Upper lobe of right lung (tissue), 1 donor: ENCODE measurements at regions not wholly inside any gene's neighbourhood (a gene's known extent, or its start where the extent isn't known, plus 50 kb on each side); places are given as distances from the start of the nearest gene placed in this dataset.
"Not testable (repeated sequence)": the region's sequence is repeated elsewhere in the genome, so short reads cannot be mapped to it uniquely, and the experiment has no call there.

Experiments used
- ATAC-seq: fragments of 200-7000 bp; cut with Tn5 transposase; one replicate; pipeline ENCODE4 v1.9.1; 2020; ENCODE audit warnings: mild to moderate bottlenecking, moderate library complexity
- DNase-seq: peaks from one replicate; pipeline ENCODE4 v3.0.0-alpha.2; 2020
- H3K27ac ChIP-seq: fragments of 200-600 bp; one replicate; pipeline ENCODE4 v1.8.0; 2022
- H3K27me3 ChIP-seq: fragments of 200-600 bp; one replicate; pipeline ENCODE4 v1.8.0; 2022; ENCODE audit warnings: mild to moderate bottlenecking
- H3K36me3 ChIP-seq: fragments of 200-600 bp; one replicate; pipeline ENCODE4 v1.8.0; 2022
- H3K4me1 ChIP-seq: fragments of 200-600 bp; one replicate; pipeline ENCODE4 v1.8.0; 2022
- H3K4me3 ChIP-seq: fragments of 200-600 bp; one replicate; pipeline ENCODE4 v1.8.0; 2022; ENCODE audit warnings: mild to moderate bottlenecking
- H3K9me3 ChIP-seq: fragments of 200-600 bp; one replicate; pipeline ENCODE4 v1.8.0; 2022
- intact Hi-C: fragments of 100-400 bp; cut with DNase I; formaldehyde crosslinking; loops from one replicate; pipeline ENCODE4 v1.11.0; 2022
- TF ChIP-seq, protein P1 (sequence below): fragments of 200-600 bp; IDR thresholded peaks from one replicate; pipeline ENCODE4 v1.8.0; 2022; ENCODE audit warnings: antibody characterized with exemption
- donor health status: DM: no; HTN: yes; CAD: no; lungs with severe emphysema.

DNA sequence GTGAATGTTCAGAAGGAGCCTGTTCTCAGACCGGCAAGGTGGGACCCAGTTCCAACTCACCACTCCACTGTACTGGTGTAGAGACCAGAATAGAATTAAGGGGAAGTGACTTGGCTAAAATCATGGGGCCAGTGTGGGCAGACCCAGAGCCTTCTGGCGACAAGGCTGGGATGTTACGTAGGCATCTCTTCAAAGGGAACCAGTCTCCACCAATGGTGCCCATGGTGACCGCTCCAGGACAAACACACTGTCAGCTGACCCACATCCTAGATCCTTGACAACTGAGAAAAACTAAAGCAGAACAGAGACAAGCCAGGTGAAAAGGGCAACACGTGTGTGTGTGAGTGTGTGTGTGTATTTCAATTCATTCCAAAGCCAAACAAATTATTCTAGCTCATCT lies 321.7 kb upstream of the FRG2C start:
- H3K27me3 ChIP-seq = no peaks in the 10 kb centered on the region
- intact Hi-C loops = no loop called here
- H3K27ac ChIP-seq = no peak overlapping the region
- no peaks in the 10 kb centered on the region for H3K4me1 ChIP-seq
- H3K4me3 ChIP-seq = no peak overlapping the region
- TF ChIP-seq, protein P1, sequence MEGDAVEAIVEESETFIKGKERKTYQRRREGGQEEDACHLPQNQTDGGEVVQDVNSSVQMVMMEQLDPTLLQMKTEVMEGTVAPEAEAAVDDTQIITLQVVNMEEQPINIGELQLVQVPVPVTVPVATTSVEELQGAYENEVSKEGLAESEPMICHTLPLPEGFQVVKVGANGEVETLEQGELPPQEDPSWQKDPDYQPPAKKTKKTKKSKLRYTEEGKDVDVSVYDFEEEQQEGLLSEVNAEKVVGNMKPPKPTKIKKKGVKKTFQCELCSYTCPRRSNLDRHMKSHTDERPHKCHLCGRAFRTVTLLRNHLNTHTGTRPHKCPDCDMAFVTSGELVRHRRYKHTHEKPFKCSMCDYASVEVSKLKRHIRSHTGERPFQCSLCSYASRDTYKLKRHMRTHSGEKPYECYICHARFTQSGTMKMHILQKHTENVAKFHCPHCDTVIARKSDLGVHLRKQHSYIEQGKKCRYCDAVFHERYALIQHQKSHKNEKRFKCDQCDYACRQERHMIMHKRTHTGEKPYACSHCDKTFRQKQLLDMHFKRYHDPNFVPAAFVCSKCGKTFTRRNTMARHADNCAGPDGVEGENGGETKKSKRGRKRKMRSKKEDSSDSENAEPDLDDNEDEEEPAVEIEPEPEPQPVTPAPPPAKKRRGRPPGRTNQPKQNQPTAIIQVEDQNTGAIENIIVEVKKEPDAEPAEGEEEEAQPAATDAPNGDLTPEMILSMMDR = no peak
- no peaks in the 10 kb centered on the region for H3K36me3 ChIP-seq
- ATAC-seq = peak; percentile 95
- no peaks in the 10 kb centered on the region for H3K9me3 ChIP-seq
- DNase-seq = peak; percentile 72

DNA sequence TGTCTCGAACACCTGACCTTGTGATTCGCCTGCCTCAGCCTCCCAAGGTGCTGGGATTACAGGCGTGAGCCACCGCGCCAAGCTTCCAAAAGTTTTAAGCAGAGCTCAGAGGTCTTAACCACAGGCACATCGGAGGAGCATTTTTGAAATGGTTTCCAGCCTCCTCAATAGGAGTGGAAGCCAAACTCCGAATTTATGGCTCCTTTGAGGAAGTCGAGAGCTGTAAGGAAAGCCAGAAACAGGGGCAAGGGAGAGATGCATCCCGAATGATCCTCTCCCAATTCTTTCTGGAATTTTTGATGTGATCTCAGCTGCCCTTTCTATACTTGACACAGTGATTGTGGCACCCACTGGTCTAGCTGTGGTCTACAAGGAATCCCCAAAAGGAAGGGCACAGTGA lies 313.6 kb upstream of the FRG2C start:
- intact Hi-C loops, H3K4me1 ChIP-seq, H3K27me3 ChIP-seq: not testable (repeated sequence)

DNA sequence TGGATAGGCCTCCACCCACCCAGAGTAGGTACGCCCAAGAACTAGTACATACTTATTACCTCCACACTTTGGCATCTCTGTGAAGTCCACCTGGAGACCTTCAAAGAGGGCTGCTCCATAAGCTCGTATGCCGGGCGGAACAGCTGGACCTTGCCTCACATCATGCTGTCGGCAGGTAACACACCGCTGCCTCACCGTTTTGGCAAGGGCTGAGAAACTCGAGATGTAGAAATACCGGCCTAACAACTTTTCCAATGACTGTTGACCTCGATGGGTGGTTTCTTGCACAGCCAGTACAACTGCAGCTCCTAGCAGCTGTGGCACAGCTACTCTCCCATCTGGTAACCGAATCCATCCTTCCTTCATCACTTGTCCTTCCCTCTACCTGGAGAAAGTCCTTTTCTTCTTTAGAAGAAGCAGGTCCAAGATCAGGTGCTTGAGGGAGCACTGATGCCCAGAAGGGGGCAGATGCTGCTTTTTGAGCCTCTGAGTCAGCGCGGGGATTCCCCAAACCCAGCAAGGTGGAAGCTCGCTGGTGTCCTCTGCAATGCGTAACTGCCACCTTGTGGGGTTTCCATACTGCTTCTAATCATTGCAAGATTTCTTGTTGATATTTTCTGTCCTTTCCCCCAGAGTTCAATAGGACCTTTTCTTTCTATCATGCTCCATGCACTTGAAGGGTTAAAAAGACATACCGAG lies 301.9 kb upstream of the FRG2C start:
- H3K27ac ChIP-seq, H3K36me3 ChIP-seq, ATAC-seq, intact Hi-C loops, H3K4me1 ChIP-seq, H3K9me3 ChIP-seq, H3K4me3 ChIP-seq, H3K27me3 ChIP-seq: not testable (repeated sequence)
- peak; percentile 71 for DNase-seq

More for the DNA sequence above, 313.6 kb upstream of the FRG2C start:
- not testable (repeated sequence) for H3K9me3 ChIP-seq, H3K36me3 ChIP-seq, DNase-seq, H3K27ac ChIP-seq, H3K4me3 ChIP-seq, ATAC-seq

DNA sequence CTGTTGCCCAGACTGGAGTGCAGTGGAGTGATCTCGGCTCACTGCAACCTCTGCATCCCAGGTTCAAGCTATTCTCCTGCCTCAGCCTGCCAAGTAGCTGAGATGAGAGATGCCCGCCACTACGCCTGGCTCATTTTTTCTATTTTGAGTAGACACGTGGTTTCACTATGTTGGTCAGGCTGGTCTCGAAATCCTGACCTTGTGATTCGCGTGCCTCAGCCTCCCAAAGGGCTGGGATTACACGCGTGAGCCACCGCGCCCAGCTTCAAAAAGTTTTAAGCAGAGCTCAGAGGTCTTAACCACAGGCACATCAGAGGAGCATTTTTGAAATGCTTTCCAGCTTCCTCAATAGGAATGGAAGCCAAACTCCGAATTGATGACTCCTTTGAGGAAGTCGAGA lies 291.2 kb upstream of the FRG2C start:
- ATAC-seq, H3K27ac ChIP-seq, DNase-seq, H3K4me1 ChIP-seq, H3K4me3 ChIP-seq, intact Hi-C loops, H3K27me3 ChIP-seq, H3K36me3 ChIP-seq, H3K9me3 ChIP-seq: not testable (repeated sequence)

DNA sequence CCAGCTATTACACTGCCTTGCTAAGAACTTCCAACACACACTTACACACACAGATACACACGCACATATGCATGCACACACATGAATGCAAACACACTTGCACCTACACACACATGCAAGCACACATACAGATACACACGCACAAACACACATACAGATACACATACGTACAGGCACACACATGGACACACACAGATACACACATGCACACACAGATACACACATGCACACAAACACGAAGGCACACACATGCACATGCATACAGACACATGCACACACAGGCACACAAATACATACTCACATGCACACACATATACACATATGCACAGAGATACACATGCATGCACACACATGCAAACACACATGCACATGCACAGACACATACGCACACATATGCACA lies 284.3 kb upstream of the FRG2C start:
- H3K36me3 ChIP-seq, H3K27me3 ChIP-seq, ATAC-seq, intact Hi-C loops, H3K9me3 ChIP-seq, H3K27ac ChIP-seq, H3K4me3 ChIP-seq, H3K4me1 ChIP-seq, DNase-seq: not testable (repeated sequence)

DNA sequence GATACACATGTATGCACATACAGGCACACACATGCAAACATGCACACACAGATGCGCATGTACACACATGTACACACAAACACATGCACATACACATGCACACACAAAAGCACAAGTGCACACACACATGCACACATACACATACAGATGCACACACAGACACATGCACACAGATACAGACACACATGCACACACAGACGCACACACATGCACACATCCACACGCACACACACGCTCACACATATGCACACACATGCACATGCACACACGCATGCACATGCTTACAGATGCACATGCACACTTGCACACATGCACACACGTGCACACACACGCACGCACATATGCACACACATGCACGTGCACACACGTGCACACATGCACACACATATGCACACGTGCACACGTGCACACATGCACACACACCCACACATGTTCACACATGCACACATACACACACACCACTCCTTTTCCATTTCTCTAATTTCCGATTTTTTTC lies 283.8 kb upstream of the FRG2C start:
- DNase-seq (no peak), ATAC-seq (no peak)
- no peaks in the 10 kb centered on the region for H3K9me3 ChIP-seq
- TF ChIP-seq, protein P1 = no peak
- H3K36me3 ChIP-seq = no peaks in the 10 kb centered on the region
- H3K4me3 ChIP-seq = no peak overlapping the region
- H3K4me1 ChIP-seq = no peaks in the 10 kb centered on the region
- H3K27me3 ChIP-seq = no peaks in the 10 kb centered on the region
- H3K27ac ChIP-seq = no peak overlapping the region
- intact Hi-C loops = no loop called here

DNA sequence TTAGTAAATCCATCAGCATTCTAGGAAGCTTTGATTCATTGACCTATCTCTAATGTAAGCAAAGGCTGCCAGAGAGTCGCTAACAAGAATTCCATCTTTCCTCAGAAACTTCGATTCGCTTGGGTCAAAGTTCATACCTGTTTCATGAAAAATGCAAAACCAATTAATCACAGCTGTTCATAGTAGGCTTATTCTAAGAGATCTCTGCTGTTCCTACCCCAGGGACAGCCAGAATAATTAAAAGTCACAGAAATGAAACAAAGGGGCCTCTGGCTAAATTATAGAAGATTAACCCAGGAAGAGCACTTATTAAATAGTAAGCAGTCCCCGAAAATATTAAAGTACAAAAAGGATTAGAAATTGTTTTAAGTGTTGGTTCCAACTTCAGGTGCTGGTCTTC lies 280.1 kb upstream of the FRG2C start:
- H3K27me3 ChIP-seq, H3K9me3 ChIP-seq, H3K27ac ChIP-seq, intact Hi-C loops, H3K36me3 ChIP-seq, H3K4me3 ChIP-seq, H3K4me1 ChIP-seq, DNase-seq, ATAC-seq: not testable (repeated sequence)

DNA sequence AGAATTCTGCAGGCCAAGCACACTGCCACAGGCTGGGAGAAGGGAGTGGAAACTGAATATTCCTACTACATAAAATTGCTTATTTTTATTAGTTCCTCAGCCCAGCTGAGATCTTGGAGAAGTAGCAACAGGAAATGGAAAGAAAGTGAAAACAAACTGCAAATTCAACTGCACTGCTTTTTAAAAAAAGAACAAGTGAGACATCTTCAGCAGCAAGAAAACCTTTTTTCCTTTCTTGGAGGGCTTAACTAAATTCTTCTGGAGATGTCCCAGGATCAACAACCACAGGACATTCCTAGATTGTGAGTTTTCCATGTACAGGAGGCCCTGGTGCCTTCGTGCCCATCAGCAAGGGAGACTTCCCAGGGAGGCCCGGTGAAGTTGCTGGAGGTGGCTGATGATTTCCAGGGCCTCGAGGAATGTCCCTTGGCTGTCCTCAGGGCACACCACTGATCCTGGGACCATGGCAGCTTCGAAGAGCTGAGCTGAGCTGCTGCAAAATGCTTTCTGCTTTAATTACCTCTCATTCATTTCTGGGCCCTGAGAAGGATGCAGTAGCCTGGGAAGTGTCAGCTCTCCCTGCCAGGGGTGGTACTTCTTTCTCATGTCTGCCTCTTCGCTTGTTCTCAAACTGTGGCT lies 275.5 kb upstream of the FRG2C start:
- H3K4me3 ChIP-seq, H3K27me3 ChIP-seq, ATAC-seq, H3K36me3 ChIP-seq, intact Hi-C loops, H3K9me3 ChIP-seq, H3K4me1 ChIP-seq, DNase-seq, H3K27ac ChIP-seq: not testable (repeated sequence)

DNA sequence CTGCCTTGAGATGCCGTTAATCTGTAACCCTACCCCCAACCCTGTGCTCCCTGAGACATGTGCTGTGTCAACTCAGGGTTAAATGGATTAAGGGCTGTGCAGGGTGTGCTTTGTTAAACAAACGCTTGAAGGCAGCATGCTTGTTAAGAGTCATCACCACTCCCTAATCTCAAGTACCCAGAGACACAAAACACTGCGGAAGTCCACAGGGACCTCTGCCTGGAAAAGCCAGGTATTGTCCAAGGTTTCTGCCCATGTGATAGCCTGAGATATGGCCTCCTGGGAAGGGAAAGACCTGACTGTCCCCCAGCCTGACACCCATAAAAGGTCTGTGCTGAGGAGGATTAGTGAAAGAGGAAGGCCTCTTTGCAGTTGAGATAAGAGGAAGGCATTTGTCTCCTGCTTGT lies 270.8 kb upstream of the FRG2C start:
- H3K27ac ChIP-seq, H3K4me3 ChIP-seq, DNase-seq, H3K9me3 ChIP-seq, intact Hi-C loops, H3K27me3 ChIP-seq, ATAC-seq, H3K36me3 ChIP-seq: not testable (repeated sequence)
- H3K4me1 ChIP-seq = peaks cover 11% of the 10 kb centered on the region

DNA sequence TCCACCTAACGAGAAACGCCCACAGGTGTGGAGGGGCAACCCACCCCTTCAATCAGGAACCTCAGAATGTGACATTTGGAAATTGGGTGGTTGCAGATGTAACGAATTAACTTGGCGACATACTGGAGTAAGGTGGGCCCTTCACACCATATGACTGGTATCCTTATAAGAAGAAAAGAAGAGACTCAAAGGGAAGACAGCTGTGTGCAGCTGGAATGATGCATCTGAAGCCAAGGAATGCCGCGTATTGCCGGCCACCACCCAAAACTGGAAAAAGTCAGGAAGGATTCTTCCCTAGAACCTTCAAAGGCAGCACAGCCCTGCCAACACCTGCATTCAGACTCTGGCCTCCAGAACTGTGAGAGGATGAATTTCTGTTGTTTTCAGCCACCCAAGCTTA lies 270.0 kb upstream of the FRG2C start:
- H3K36me3 ChIP-seq, H3K27me3 ChIP-seq, DNase-seq, H3K9me3 ChIP-seq, ATAC-seq, intact Hi-C loops, H3K4me3 ChIP-seq: not testable (repeated sequence)
- H3K4me1 ChIP-seq = peaks cover 11% of the 10 kb centered on the region
- H3K27ac ChIP-seq = peak overlapping the region; percentile 17

DNA sequence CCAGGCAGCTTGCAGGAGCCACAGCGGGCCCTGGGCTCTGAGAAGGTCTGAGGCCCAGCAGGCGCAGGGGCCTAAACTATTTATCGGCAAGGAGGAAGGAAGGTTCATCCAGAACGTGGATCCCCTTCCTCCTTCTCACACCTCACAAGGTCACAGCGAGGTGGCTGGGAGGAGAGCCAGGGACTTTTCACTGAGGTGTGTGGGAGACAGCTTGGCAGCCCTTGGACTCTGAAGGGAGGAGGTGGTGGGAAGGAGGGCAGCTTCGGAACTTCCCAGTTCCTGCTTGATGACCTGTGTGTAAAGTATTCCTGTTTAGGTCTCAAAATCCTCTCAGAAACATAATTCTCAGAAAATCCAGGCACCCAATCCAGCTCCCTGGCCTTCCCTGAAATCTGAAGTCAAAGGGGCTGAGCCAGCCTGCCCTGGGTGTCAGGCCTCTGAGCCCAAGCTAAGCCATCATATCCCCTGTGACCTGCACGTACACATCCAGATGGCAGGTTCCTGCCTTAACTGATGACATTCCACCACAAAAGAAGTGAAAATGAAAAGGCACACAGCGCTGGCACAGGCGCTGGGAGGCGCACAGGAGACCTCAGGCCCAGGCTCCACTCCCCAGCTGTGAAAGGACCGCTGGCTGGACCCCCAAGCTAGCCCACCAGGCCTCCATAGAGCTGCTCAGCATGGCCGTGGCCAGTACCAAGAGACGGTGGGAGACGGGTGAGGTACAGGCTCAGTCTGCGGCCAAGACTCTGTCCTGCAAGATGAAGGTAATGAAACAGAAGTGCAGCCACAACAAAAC lies 269.4 kb upstream of the FRG2C start:
- not testable (repeated sequence) for H3K27me3 ChIP-seq, DNase-seq, ATAC-seq

More for the DNA sequence above, 269.4 kb upstream of the FRG2C start:
- H3K4me3 ChIP-seq, H3K9me3 ChIP-seq, intact Hi-C loops, H3K36me3 ChIP-seq: not testable (repeated sequence)
- peaks cover 11% of the 10 kb centered on the region for H3K4me1 ChIP-seq
- peak overlapping the region; percentile 17 for H3K27ac ChIP-seq
